GM23338 (cell line): ENCODE measurements at regions not wholly inside any gene's neighbourhood (a gene's known extent, or its start where the extent isn't known, plus 50 kb on each side); places are given as distances from the start of the nearest gene placed in this dataset.

Source experiments
- ATAC-seq: fragments of 200-7000 bp; cut with Tn5 transposase; 3 replicates; pipeline ENCODE4 v1.9.1; 2020
- DNase-seq: peaks from one replicate; pipeline ENCODE4 v3.0.0-alpha.2; 2015; ENCODE audit warnings: low spot score
- H2AFZ ChIP-seq: fragments of 200-600 bp; sonication (generic); 2 replicates; pipeline ENCODE4 v1.8.0; 2016; ENCODE audit warnings: antibody characterized with exemption, mild to moderate bottlenecking, moderate library complexity
- H3F3A ChIP-seq: fragments of 200-600 bp; sonication (generic); replicated peaks from 2 replicates; pipeline ENCODE4 v1.8.0; 2017; ENCODE audit warnings: antibody characterized with exemption, mixed run types, low read depth
- H3K27ac ChIP-seq: fragments of 200-600 bp; sonication (generic); 2 replicates; pipeline ENCODE4 v1.6.1; 2016; ENCODE audit warnings: low read depth
- H3K27me3 ChIP-seq: fragments of 200-600 bp; sonication (generic); 2 replicates; pipeline ENCODE4 v1.8.0; 2016; ENCODE audit warnings: mild to moderate bottlenecking, mixed run types, moderate library complexity; ENCODE audit not compliant: insufficient read depth
- H3K36me3 ChIP-seq: fragments of 200-600 bp; sonication (generic); 2 replicates; pipeline ENCODE4 v1.8.0; 2016; ENCODE audit warnings: mild to moderate bottlenecking; ENCODE audit not compliant: insufficient read depth
- H3K4me1 ChIP-seq: fragments of 200-600 bp; sonication (generic); 2 replicates; pipeline ENCODE4 v1.8.0; 2016; ENCODE audit warnings: mild to moderate bottlenecking, moderate library complexity; ENCODE audit not compliant: insufficient read depth
- H3K4me2 ChIP-seq: fragments of 200-600 bp; sonication (generic); 2 replicates; pipeline ENCODE4 v1.7.1; 2017; ENCODE audit warnings: mixed run types
- H3K4me3 ChIP-seq: fragments of 200-600 bp; sonication (generic); 2 replicates; pipeline ENCODE4 v1.6.1; 2016; ENCODE audit warnings: mixed run types
- H3K79me2 ChIP-seq: fragments of 200-600 bp; sonication (generic); replicated peaks from 2 replicates; pipeline ENCODE4 v1.8.0; 2017; ENCODE audit warnings: mild to moderate bottlenecking; ENCODE audit not compliant: insufficient read depth
- H3K9me2 ChIP-seq: fragments of 200-600 bp; sonication (generic); 2 replicates; pipeline ENCODE4 v1.8.0; 2017; ENCODE audit not compliant: insufficient read depth
- H4K20me1 ChIP-seq: fragments of 200-600 bp; sonication (generic); replicated peaks from 2 replicates; pipeline ENCODE4 v1.8.0; 2017; ENCODE audit warnings: mild to moderate bottlenecking; ENCODE audit not compliant: insufficient read depth
- H3K27ac Mint-ChIP-seq: 2 replicates; pipeline ENCODE4 v1.8.0; 2020; ENCODE audit warnings: inconsistent platforms, mild to moderate bottlenecking, moderate library complexity, mixed read lengths
- H3K27me3 Mint-ChIP-seq: 3 replicates; pipeline ENCODE4 v1.8.0; 2022; ENCODE audit warnings: low read depth, mild to moderate bottlenecking, moderate library complexity, mixed read lengths, inconsistent platforms; ENCODE audit not compliant: insufficient read depth, poor library complexity
- H3K36me3 Mint-ChIP-seq: 3 replicates; pipeline ENCODE4 v1.8.0; 2021; ENCODE audit warnings: low read depth, mild to moderate bottlenecking, inconsistent platforms, moderate library complexity, mixed read lengths
- H3K4me1 Mint-ChIP-seq: 3 replicates; pipeline ENCODE4 v1.8.0; 2020; ENCODE audit warnings: mild to moderate bottlenecking, inconsistent platforms, mixed read lengths
- H3K4me3 Mint-ChIP-seq: 3 replicates; pipeline ENCODE4 v1.8.0; 2021; ENCODE audit warnings: moderate library complexity, mild to moderate bottlenecking, inconsistent platforms, mixed read lengths
- H3K9me3 Mint-ChIP-seq: 3 replicates; pipeline ENCODE4 v1.8.0; 2020; ENCODE audit warnings: moderate library complexity, mild to moderate bottlenecking, inconsistent platforms, mixed read lengths
- CTCF ChIP-seq, 2 experiments: fragments of 200-600 bp in 1 of 2; sonication (generic) in 1 of 2; conservative IDR thresholded peaks; 2 replicates each; pipeline versions ENCODE4 v1.5.1 to v1.6.1; 2016 to 2017; ENCODE audit warnings: antibody characterized with exemption in 2 of 2, low read depth in 2 of 2, mild to moderate bottlenecking in 2 of 2, moderate library complexity in 1 of 2
- ETS1 ChIP-seq: IDR thresholded peaks from 2 replicates; pipeline ENCODE4 v1.6.1; 2016; ENCODE audit warnings: antibody characterized with exemption
- EZH2 ChIP-seq: fragments of 200-600 bp; sonication (generic); IDR thresholded peaks from one replicate; pipeline ENCODE4 v1.8.0; 2017; ENCODE audit warnings: antibody characterized with exemption, mild to moderate bottlenecking, low read depth; ENCODE audit not compliant: unreplicated experiment
- EZH2phosphoT487 ChIP-seq: fragments of 200-600 bp; sonication (generic); IDR thresholded peaks from one replicate; pipeline ENCODE4 v1.8.1; 2018; ENCODE audit warnings: antibody characterized with exemption; ENCODE audit not compliant: unreplicated experiment
- JUNB ChIP-seq: IDR thresholded peaks from one replicate; pipeline ENCODE4 v1.6.1; 2016; ENCODE audit warnings: antibody characterized with exemption; ENCODE audit not compliant: unreplicated experiment
- NANOG ChIP-seq: IDR thresholded peaks from 2 replicates; pipeline ENCODE4 v1.6.1; 2016; ENCODE audit warnings: antibody characterized with exemption, borderline replicate concordance
- POLR2AphosphoS5 ChIP-seq: IDR thresholded peaks from 2 replicates; pipeline ENCODE4 v1.6.1; 2016; ENCODE audit warnings: antibody characterized with exemption, low read depth
- REST ChIP-seq: IDR thresholded peaks from one replicate; pipeline ENCODE4 v1.6.1; 2018; ENCODE audit warnings: antibody characterized with exemption; ENCODE audit not compliant: unreplicated experiment
- STAT1 ChIP-seq: IDR thresholded peaks from one replicate; pipeline ENCODE4 v1.6.1; 2016; ENCODE audit warnings: antibody characterized with exemption; ENCODE audit not compliant: unreplicated experiment
- ZNF114 ChIP-seq: fragments of 250-450 bp; sonication (Bioruptor Pico); IDR thresholded peaks from 2 replicates; pipeline ENCODE4 v1.5.0; 2020; ENCODE audit warnings: mild to moderate bottlenecking, moderate library complexity
- ZNF331 ChIP-seq: fragments of 250-450 bp; sonication (Bioruptor Pico); IDR thresholded peaks from 2 replicates; pipeline ENCODE4 v1.5.0; 2020; ENCODE audit warnings: low read depth, mild to moderate bottlenecking, moderate library complexity

GRCh38 chr6:11890209-11890608 lies 111.6 kb upstream of the ADTRP start:
- Histone ChIP-seq H3K79me2 (no peaks in the 10 kb centered on the region), H3K36me3 (no peaks in the 10 kb centered on the region), H4K20me1 (no peaks in the 10 kb centered on the region), H3K9me2 (no peaks in the 10 kb centered on the region; the same call in 1 of the 2 replicates), H2AFZ (no peak overlapping the region), H3F3A (no peaks in the 10 kb centered on the region), H3K27me3 (no peaks in the 10 kb centered on the region), H3K4me1 (peaks cover 10% of the 10 kb centered on the region; the same call in 1 of the 2 replicates), H3K4me2 (no peak overlapping the region), H3K4me3 (no peak overlapping the region), H3K27ac (no peak overlapping the region)
- Mint-ChIP-seq H3K27me3 (peaks cover 2% of the 10 kb centered on the region), H3K4me3 (no peak overlapping the region), H3K36me3 (no peaks in the 10 kb centered on the region), H3K9me3 (no peaks in the 10 kb centered on the region), H3K27ac (no peak overlapping the region), H3K4me1 (peaks cover 28% of the 10 kb centered on the region)
- no peak for TF ChIP-seq CTCF (conservative IDR thresholded peaks at IDR 0.05; ENCODE audit: low read depth in 2 of 2)
- no peak for TF ChIP-seq POLR2AphosphoS5
- TF ChIP-seq NANOG = no peak
- no peak for TF ChIP-seq EZH2phosphoT487
- no peak for DNase-seq
- ATAC-seq = no peak

- H3K79me2 ChIP-seq = no peaks in the 10 kb centered on the region
- H3K36me3 ChIP-seq = no peaks in the 10 kb centered on the region
- no peaks in the 10 kb centered on the region; the same call in 2 of the 3 replicates for H3K9me3 Mint-ChIP-seq
- peaks cover 2% of the 10 kb centered on the region for H3K27me3 Mint-ChIP-seq
- ATAC-seq (no peak), DNase-seq (no peak)
- H3K9me2 ChIP-seq = peaks cover 6% of the 10 kb centered on the region
- H2AFZ ChIP-seq = no peak overlapping the region
- no peak overlapping the region for H3K4me3 Mint-ChIP-seq
- no peak overlapping the region for H3K4me2 ChIP-seq
- no peaks in the 10 kb centered on the region for H3F3A ChIP-seq
- H3K4me3 ChIP-seq = no peak overlapping the region
- no peaks in the 10 kb centered on the region for H3K36me3 Mint-ChIP-seq
- no peak overlapping the region for H3K27ac ChIP-seq
- no peaks in the 10 kb centered on the region for H3K27me3 ChIP-seq
- H3K4me1 Mint-ChIP-seq = peaks cover 30% of the 10 kb centered on the region
- H3K4me1 ChIP-seq = peaks cover 10% of the 10 kb centered on the region; the same call in 1 of the 2 replicates
- no peak overlapping the region for H3K27ac Mint-ChIP-seq
- no peaks in the 10 kb centered on the region for H4K20me1 ChIP-seq
- TF ChIP-seq CTCF (conservative IDR thresholded peaks at IDR 0.05; ENCODE audit: low read depth in 2 of 2) (no peak), JUNB (no peak), REST (no peak), EZH2phosphoT487 (no peak), NANOG (no peak), STAT1 (no peak), POLR2AphosphoS5 (no peak), ETS1 (no peak), ZNF331 (no peak), EZH2 (no peak), ZNF114 (no peak)
These were observed 111.0 kb upstream of the ADTRP start for GRCh38 chr6:11889572-11889971.
